Activated T-cell treated with anti-CD3 and anti-CD28 coated beads, Interleukin-2, amount 50 U/mL, for 24 hours (primary cell): ENCODE measurements at regions not wholly inside any gene's neighbourhood (a gene's known extent, or its start where the extent isn't known, plus 50 kb on each side); places are given as distances from the start of the nearest gene placed in this dataset.

Experiments used
- DNase-seq: peaks from one replicate; pipeline ENCODE4 v3.0.0-alpha.2; 2020
- H3K27ac Mint-ChIP-seq: 2 replicates; pipeline ENCODE4 v1.8.0; 2020; ENCODE audit warnings: mild to moderate bottlenecking, mixed read lengths
- H3K27me3 Mint-ChIP-seq: 2 replicates; pipeline ENCODE4 v1.8.0; 2020; ENCODE audit warnings: mixed read lengths
- H3K36me3 Mint-ChIP-seq: 2 replicates; pipeline ENCODE4 v1.8.0; 2020; ENCODE audit warnings: low read depth, mixed read lengths
- H3K4me1 Mint-ChIP-seq: 2 replicates; pipeline ENCODE4 v1.8.0; 2020; ENCODE audit warnings: low read depth, mixed read lengths
- H3K4me3 Mint-ChIP-seq: 2 replicates; pipeline ENCODE4 v1.8.0; 2020; ENCODE audit warnings: mild to moderate bottlenecking, moderate library complexity, mixed read lengths
- H3K9me3 Mint-ChIP-seq: 2 replicates; pipeline ENCODE4 v1.8.0; 2020; ENCODE audit warnings: mixed read lengths

GRCh38 chr4:20480165-20480947 lies 219.9 kb upstream of the PACRGL start:
- Mint-ChIP-seq H3K27ac (no peak overlapping the region), H3K36me3 (no peaks in the 10 kb centered on the region), H3K27me3 (no peaks in the 10 kb centered on the region), H3K4me3 (no peak overlapping the region), H3K4me1 (no peaks in the 10 kb centered on the region), H3K9me3 (no peaks in the 10 kb centered on the region)
- no peak for DNase-seq

- H3K27me3 Mint-ChIP-seq, result no peaks in the 10 kb centered on the region
- DNase-seq, result no peak
- H3K9me3 Mint-ChIP-seq, result no peaks in the 10 kb centered on the region
- H3K4me1 Mint-ChIP-seq, result no peaks in the 10 kb centered on the region
- no peak overlapping the region for H3K27ac Mint-ChIP-seq
- H3K36me3 Mint-ChIP-seq, result no peaks in the 10 kb centered on the region
- no peak overlapping the region for H3K4me3 Mint-ChIP-seq
Observed at GRCh38 chr4:20483416-20483815, 216.8 kb upstream of the PACRGL start.

- no peaks in the 10 kb centered on the region for H3K36me3 Mint-ChIP-seq
- no peak overlapping the region for H3K27ac Mint-ChIP-seq
- H3K4me1 Mint-ChIP-seq, result no peaks in the 10 kb centered on the region
- DNase-seq, result no peak
- no peaks in the 10 kb centered on the region for H3K27me3 Mint-ChIP-seq
- no peak overlapping the region for H3K4me3 Mint-ChIP-seq
- H3K9me3 Mint-ChIP-seq, result no peaks in the 10 kb centered on the region
Observed at GRCh38 chr4:20486433-20486832, 213.8 kb upstream of the PACRGL start.

- no peak for DNase-seq
- Mint-ChIP-seq H3K36me3 (no peaks in the 10 kb centered on the region), H3K4me1 (no peaks in the 10 kb centered on the region)
Observed at GRCh38 chr4:20487446-20487845, 212.8 kb upstream of the PACRGL start.

GRCh38 chr4:20487852-20488251 lies 212.4 kb upstream of the PACRGL start:
- no peaks in the 10 kb centered on the region for H3K36me3 Mint-ChIP-seq
- no peaks in the 10 kb centered on the region for H3K4me1 Mint-ChIP-seq

More at GRCh38 chr4:20487446-20487845, 212.8 kb upstream of the PACRGL start:
- H3K4me3 Mint-ChIP-seq, result no peak overlapping the region
- no peak overlapping the region for H3K27ac Mint-ChIP-seq
- H3K27me3 Mint-ChIP-seq, result no peaks in the 10 kb centered on the region
- no peaks in the 10 kb centered on the region for H3K9me3 Mint-ChIP-seq

GRCh38 chr4:20490734-20491133 lies 209.5 kb upstream of the PACRGL start:
- Mint-ChIP-seq H3K9me3 (no peaks in the 10 kb centered on the region), H3K27me3 (no peaks in the 10 kb centered on the region), H3K27ac (no peak overlapping the region), H3K4me3 (no peak overlapping the region), H3K4me1 (no peaks in the 10 kb centered on the region), H3K36me3 (no peaks in the 10 kb centered on the region)
- DNase-seq, result no peak

More at GRCh38 chr4:20487852-20488251, 212.4 kb upstream of the PACRGL start:
- Mint-ChIP-seq H3K27ac (no peak overlapping the region), H3K27me3 (no peaks in the 10 kb centered on the region), H3K9me3 (no peaks in the 10 kb centered on the region), H3K4me3 (no peak overlapping the region)
- DNase-seq, result no peak

- no peaks in the 10 kb centered on the region for H3K4me1 Mint-ChIP-seq
- no peak for DNase-seq
- H3K27me3 Mint-ChIP-seq, result no peaks in the 10 kb centered on the region
- H3K27ac Mint-ChIP-seq, result no peak overlapping the region
- H3K36me3 Mint-ChIP-seq, result no peaks in the 10 kb centered on the region
- no peaks in the 10 kb centered on the region for H3K9me3 Mint-ChIP-seq
- H3K4me3 Mint-ChIP-seq, result no peak overlapping the region
Observed at GRCh38 chr4:20493761-20494353, 206.4 kb upstream of the PACRGL start.

- Mint-ChIP-seq H3K27me3 (no peaks in the 10 kb centered on the region), H3K36me3 (no peaks in the 10 kb centered on the region), H3K4me3 (no peak overlapping the region), H3K4me1 (no peaks in the 10 kb centered on the region), H3K27ac (no peak overlapping the region), H3K9me3 (no peaks in the 10 kb centered on the region)
- no peak for DNase-seq
Observed at GRCh38 chr4:20496068-20496467, 204.2 kb upstream of the PACRGL start.

- no peaks in the 10 kb centered on the region for H3K27me3 Mint-ChIP-seq
- no peak for DNase-seq
- no peaks in the 10 kb centered on the region for H3K4me1 Mint-ChIP-seq
- H3K4me3 Mint-ChIP-seq, result no peak overlapping the region
- no peak overlapping the region for H3K27ac Mint-ChIP-seq
- H3K36me3 Mint-ChIP-seq, result no peaks in the 10 kb centered on the region
- no peaks in the 10 kb centered on the region for H3K9me3 Mint-ChIP-seq
Observed at GRCh38 chr4:20504146-20504545, 196.1 kb upstream of the PACRGL start.

- Mint-ChIP-seq H3K36me3 (no peaks in the 10 kb centered on the region), H3K4me3 (no peak overlapping the region), H3K27ac (no peak overlapping the region), H3K27me3 (no peaks in the 10 kb centered on the region), H3K4me1 (no peaks in the 10 kb centered on the region), H3K9me3 (no peaks in the 10 kb centered on the region)
- DNase-seq, result no peak
Observed at GRCh38 chr4:20505927-20506326, 194.3 kb upstream of the PACRGL start.

GRCh38 chr4:20506827-20507226 lies 193.4 kb upstream of the PACRGL start:
- Mint-ChIP-seq H3K4me1 (no peaks in the 10 kb centered on the region), H3K27me3 (no peaks in the 10 kb centered on the region), H3K27ac (no peak overlapping the region), H3K36me3 (no peaks in the 10 kb centered on the region), H3K9me3 (no peaks in the 10 kb centered on the region), H3K4me3 (no peak overlapping the region)
- no peak for DNase-seq

GRCh38 chr4:20509315-20509714 lies 190.9 kb upstream of the PACRGL start:
- Mint-ChIP-seq H3K4me1 (no peaks in the 10 kb centered on the region), H3K4me3 (no peak overlapping the region), H3K9me3 (no peaks in the 10 kb centered on the region), H3K27me3 (no peaks in the 10 kb centered on the region), H3K27ac (no peak overlapping the region), H3K36me3 (no peaks in the 10 kb centered on the region)
- no peak for DNase-seq

- H3K9me3 Mint-ChIP-seq, result no peaks in the 10 kb centered on the region
- H3K4me1 Mint-ChIP-seq, result no peaks in the 10 kb centered on the region
- DNase-seq, result no peak
- no peaks in the 10 kb centered on the region for H3K36me3 Mint-ChIP-seq
- no peak overlapping the region for H3K27ac Mint-ChIP-seq
- H3K27me3 Mint-ChIP-seq, result no peaks in the 10 kb centered on the region
- H3K4me3 Mint-ChIP-seq, result no peak overlapping the region
Observed at GRCh38 chr4:20512033-20512792, 188.0 kb upstream of the PACRGL start.

- no peak overlapping the region for H3K27ac Mint-ChIP-seq
- no peaks in the 10 kb centered on the region for H3K27me3 Mint-ChIP-seq
- no peak overlapping the region for H3K4me3 Mint-ChIP-seq
- H3K9me3 Mint-ChIP-seq, result no peaks in the 10 kb centered on the region
- H3K36me3 Mint-ChIP-seq, result no peaks in the 10 kb centered on the region
- H3K4me1 Mint-ChIP-seq, result no peaks in the 10 kb centered on the region
- DNase-seq, result no peak
Observed at GRCh38 chr4:20512985-20513384, 187.3 kb upstream of the PACRGL start.

GRCh38 chr4:20520901-20521300 lies 179.4 kb upstream of the PACRGL start:
- Mint-ChIP-seq H3K27ac (no peak overlapping the region), H3K36me3 (no peaks in the 10 kb centered on the region), H3K27me3 (no peaks in the 10 kb centered on the region), H3K9me3 (no peaks in the 10 kb centered on the region), H3K4me1 (no peaks in the 10 kb centered on the region), H3K4me3 (no peak overlapping the region)
- DNase-seq, result no peak
